ENCODE measurements at regions not wholly inside any gene's neighbourhood (a gene's known extent, or its start where the extent isn't known, plus 50 kb on each side); places are given as distances from the start of the nearest gene placed in this dataset.

- no peak for DNase-seq (ENCODE audit: low read depth in 4 of 4, low spot score in 2 of 4)
Measured at GRCh38 chr6:159118924-159119323, 50.3 kb upstream of the FNDC1 start.

- no peak for DNase-seq (ENCODE audit: low read depth in 4 of 4, low spot score in 2 of 4)
Measured at GRCh38 chr6:159117563-159117962, 51.6 kb upstream of the FNDC1 start.

GRCh38 chr6:159117046-159117445, 52.2 kb upstream of the FNDC1 start:
- no peak for DNase-seq (ENCODE audit: low read depth in 4 of 4, low spot score in 2 of 4)

GRCh38 chr6:159116343-159116742, 52.9 kb upstream of the FNDC1 start:
- DNase-seq (ENCODE audit: low read depth in 4 of 4, low spot score in 2 of 4): no peak

GRCh38 chr6:159114569-159114968, 54.6 kb upstream of the FNDC1 start:
- DNase-seq (ENCODE audit: low read depth in 4 of 4, low spot score in 2 of 4): no peak

- no peak for DNase-seq (ENCODE audit: low read depth in 4 of 4, low spot score in 2 of 4)
Measured at GRCh38 chr6:159113223-159113622, 56.0 kb upstream of the FNDC1 start.

GRCh38 chr6:159112714-159113113, 56.5 kb upstream of the FNDC1 start:
- DNase-seq (ENCODE audit: low read depth in 4 of 4, low spot score in 2 of 4): no peak

- DNase-seq (ENCODE audit: low read depth in 4 of 4, low spot score in 2 of 4): no peak
Measured at GRCh38 chr6:159110748-159111147, 58.5 kb upstream of the FNDC1 start.

- DNase-seq (ENCODE audit: low read depth in 4 of 4, low spot score in 2 of 4): no peak
Measured at GRCh38 chr6:159110013-159110412, 59.2 kb upstream of the FNDC1 start.

- no peak for DNase-seq (ENCODE audit: low read depth in 4 of 4, low spot score in 2 of 4)
Measured at GRCh38 chr6:159109391-159109790, 59.8 kb upstream of the FNDC1 start.

GRCh38 chr6:159108426-159108985, 60.7 kb upstream of the FNDC1 start:
- DNase-seq (ENCODE audit: low read depth in 4 of 4, low spot score in 2 of 4): no peak

GRCh38 chr6:159107451-159108260, 61.5 kb upstream of the FNDC1 start:
- DNase-seq (ENCODE audit: low read depth in 4 of 4, low spot score in 2 of 4): no peak

GRCh38 chr6:159106627-159107241, 61.9 kb upstream of the TAGAP start:
- peak in 1 of 4 donors; percentile 28 for DNase-seq (ENCODE audit: low read depth in 4 of 4, low spot score in 2 of 4)

- no peak for DNase-seq (ENCODE audit: low read depth in 4 of 4, low spot score in 2 of 4)
Measured at GRCh38 chr6:159105716-159106115, 60.9 kb upstream of the TAGAP start.

GRCh38 chr6:159104931-159105330, 60.1 kb upstream of the TAGAP start:
- no peak for DNase-seq (ENCODE audit: low read depth in 4 of 4, low spot score in 2 of 4)

- DNase-seq (ENCODE audit: low read depth in 4 of 4, low spot score in 2 of 4): peak in 1 of 4 donors; percentile 38
Measured at GRCh38 chr6:159104163-159104925, 59.6 kb upstream of the TAGAP start.

- no peak for DNase-seq (ENCODE audit: low read depth in 4 of 4, low spot score in 2 of 4)
Measured at GRCh38 chr6:159103396-159104162, 58.8 kb upstream of the TAGAP start.

GRCh38 chr6:159102373-159103160, 57.8 kb upstream of the TAGAP start:
- DNase-seq (ENCODE audit: low read depth in 4 of 4, low spot score in 2 of 4): no peak

- DNase-seq (ENCODE audit: low read depth in 4 of 4, low spot score in 2 of 4): no peak
Measured at GRCh38 chr6:159101656-159102055, 56.9 kb upstream of the TAGAP start.

All from left renal cortex interstitium (tissue), 4 donors.